OCI-LY7 (cell line): ENCODE measurements at regions not wholly inside any gene's neighbourhood (a gene's known extent, or its start where the extent isn't known, plus 50 kb on each side); places are given as distances from the start of the nearest gene placed in this dataset.

Source experiments
- CTCF ChIP-seq: fragments of 200-600 bp; sonication (generic); conservative IDR thresholded peaks from 2 replicates; pipeline ENCODE4 v1.5.1; 2014; ENCODE audit warnings: mild to moderate bottlenecking, antibody characterized with exemption, low read length, moderate library complexity, mixed read lengths
- EZH2phosphoT487 ChIP-seq: fragments of 200-600 bp; sonication (generic); IDR thresholded peaks from 2 replicates; pipeline ENCODE4 v1.6.1; 2018; ENCODE audit warnings: low read depth, borderline replicate concordance, mild to moderate bottlenecking, mixed run types, antibody characterized with exemption, low read length, moderate library complexity, mixed read lengths

- TF ChIP-seq CTCF, result no peak
- no peak for TF ChIP-seq EZH2phosphoT487
Measured at GRCh38 chr3:46146021-46146420, 62.1 kb downstream of the CCR1 start.
